GM12872 (cell line): ENCODE measurements at regions not wholly inside any gene's neighbourhood (a gene's known extent, or its start where the extent isn't known, plus 50 kb on each side); places are given as distances from the start of the nearest gene placed in this dataset.

Experiments
- TF ChIP-seq, protein P1 (sequence below): IDR thresholded peaks from 3 replicates; pipeline ENCODE4 v1.5.1; 2011; ENCODE audit warnings: low read depth, mild to moderate bottlenecking, low read length, moderate library complexity; ENCODE audit not compliant: insufficient read depth

DNA sequence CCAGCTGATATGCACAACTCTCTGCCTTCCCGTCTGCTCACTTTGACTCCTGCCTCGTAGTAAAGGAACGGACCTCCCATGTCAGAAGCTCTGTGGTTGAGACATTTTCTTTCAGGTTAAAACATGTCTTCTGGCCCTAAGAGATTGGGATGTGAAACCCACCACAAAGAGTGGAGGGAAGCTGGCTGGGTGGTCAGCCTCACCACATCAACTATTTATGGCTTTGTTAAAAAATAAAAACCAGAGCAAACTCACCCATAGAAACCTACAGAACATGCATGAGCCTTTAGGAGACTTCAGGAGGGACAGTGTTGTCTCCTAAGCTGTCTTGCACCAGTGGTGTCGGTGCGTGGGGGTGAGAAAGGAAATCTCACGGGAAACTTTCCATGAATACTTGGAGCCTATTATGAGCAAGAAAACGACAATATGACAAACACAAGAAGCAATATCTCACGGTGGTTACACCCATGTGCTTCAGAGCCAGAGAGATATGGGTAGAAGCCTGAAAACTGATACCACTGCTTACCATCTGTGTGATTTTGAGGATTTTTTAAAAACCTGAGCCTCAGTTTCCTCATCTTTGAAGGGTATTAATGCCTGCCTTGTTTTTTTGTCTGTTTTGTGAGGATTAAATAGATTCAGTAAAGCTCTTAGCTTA lies 61.7 kb upstream of the XYLT1 start:
- TF ChIP-seq, protein P1, sequence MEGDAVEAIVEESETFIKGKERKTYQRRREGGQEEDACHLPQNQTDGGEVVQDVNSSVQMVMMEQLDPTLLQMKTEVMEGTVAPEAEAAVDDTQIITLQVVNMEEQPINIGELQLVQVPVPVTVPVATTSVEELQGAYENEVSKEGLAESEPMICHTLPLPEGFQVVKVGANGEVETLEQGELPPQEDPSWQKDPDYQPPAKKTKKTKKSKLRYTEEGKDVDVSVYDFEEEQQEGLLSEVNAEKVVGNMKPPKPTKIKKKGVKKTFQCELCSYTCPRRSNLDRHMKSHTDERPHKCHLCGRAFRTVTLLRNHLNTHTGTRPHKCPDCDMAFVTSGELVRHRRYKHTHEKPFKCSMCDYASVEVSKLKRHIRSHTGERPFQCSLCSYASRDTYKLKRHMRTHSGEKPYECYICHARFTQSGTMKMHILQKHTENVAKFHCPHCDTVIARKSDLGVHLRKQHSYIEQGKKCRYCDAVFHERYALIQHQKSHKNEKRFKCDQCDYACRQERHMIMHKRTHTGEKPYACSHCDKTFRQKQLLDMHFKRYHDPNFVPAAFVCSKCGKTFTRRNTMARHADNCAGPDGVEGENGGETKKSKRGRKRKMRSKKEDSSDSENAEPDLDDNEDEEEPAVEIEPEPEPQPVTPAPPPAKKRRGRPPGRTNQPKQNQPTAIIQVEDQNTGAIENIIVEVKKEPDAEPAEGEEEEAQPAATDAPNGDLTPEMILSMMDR: no peak

DNA sequence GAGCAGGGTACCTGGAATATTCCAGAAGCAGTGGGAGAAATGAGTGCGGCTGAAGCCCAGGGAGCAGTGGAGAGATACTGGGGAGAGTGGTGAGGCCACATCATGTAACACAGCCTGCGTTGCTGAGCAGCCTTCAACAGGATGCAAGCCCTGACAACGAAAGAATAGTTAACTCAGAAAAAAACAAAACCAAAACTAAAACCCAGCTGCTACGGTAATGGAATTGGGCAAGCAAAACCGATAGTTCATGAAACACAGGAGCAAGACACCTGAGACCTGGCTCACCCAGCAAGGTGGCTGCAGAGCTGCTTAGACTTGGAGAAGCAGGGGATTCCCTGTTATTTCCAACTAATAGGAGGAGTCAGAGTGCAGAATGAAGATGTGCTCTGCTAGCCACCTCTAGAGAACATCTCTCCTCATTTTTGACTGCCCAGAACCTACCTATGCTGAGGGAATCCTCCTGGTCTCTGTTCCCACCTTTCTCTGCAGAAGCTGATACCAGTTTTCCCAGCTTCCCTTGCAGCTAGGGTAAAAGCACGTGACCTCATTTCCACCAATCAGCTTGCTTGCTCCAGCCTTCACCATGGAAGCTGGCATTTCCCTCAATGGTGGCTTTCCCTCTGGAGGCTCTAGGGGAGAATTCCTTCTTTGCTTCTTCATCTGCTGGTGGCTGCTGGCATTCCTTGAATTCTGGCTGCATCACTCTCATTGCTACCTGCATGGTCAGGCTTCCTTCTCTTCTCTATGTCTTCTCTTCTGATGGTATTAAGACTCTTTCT lies 59.4 kb upstream of the XYLT1 start:
- TF ChIP-seq, protein P1: no peak

DNA sequence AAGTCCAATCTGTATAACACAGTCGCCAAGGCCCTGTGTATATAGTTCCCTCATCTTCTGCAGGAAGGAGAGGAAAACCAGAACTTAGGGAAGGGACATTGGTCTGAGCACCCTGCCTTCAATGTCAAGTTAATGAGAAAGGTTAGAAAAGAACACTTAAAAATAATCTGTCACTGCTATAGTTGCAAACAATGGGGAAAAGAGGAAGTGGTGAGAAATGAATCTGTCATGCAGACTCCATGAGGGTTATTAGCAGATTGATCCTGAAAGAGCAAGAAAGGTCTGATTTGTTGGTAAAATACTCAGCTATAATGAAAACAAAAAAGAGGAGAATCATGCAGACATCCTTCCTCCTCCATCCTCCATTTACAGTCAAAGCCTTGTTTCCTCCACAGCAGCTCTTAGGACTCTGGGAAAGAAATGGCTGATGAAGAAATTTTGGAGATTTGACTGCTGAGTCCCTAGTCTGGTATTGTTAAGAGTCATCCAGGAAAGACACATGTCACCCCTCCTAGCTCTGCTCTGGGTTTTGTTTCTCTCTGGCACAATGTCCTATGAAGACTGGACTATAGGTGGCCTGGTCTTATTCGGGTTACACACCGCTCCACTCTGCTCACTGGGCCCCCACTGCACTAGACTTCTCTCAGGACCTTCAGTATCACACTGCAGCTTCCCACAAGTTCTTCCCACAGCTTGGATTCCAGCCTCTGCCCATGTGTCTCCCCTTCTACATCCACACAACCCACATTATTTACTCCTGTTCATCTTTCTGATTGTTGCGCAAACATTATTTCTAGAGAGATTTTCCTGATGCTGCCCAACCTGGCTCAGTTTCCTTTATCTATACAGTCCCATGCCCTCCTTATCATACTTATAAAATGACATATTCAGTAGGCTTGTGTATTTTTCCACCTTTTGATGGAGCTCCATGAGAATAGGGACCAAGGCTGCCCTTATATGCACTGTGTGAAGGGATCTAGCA lies 56.5 kb upstream of the XYLT1 start:
- TF ChIP-seq, protein P1: no peak

DNA sequence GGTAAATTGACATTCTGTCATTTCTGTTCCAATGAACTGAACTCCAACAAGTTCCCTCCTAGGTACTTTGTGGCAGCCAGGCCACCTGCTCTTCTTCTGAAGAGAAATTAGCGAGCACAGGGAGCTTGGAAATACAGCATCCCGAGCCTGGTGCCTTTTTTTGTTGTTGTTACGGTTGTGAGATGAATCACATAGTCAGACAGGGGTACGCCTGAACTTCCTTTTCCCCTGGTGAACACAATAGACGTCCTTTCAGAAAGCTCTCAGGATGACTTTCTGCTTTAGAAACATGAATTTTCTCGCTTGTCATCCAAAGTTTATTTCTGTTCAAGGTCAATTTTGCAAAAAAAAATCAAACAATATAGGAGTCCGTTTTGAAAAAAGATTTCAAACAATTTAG lies 53.9 kb upstream of the XYLT1 start:
- TF ChIP-seq, protein P1: no peak

DNA sequence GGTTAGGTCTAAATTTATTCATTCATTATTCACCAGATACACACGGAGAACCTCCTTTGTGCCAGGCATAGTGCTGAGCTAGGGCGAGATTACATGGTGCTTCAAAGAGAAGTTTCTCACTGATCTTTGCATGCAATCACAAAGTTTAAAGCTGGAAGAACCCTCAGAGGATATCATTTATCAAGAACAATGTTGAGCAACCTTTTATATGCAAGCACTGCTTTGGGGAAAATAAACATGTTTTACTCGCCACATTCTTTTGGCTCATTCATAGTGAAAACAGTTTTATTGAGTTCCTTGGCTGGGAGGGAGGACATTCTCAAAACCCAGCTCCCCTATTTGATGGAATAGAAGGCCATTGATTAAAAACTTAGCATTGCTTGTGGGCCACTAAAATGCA lies 49.8 kb upstream of the XYLT1 start:
- TF ChIP-seq, protein P1: no peak
